ENCODE measurements at regions not wholly inside any gene's neighbourhood (a gene's known extent, or its start where the extent isn't known, plus 50 kb on each side); places are given as distances from the start of the nearest gene placed in this dataset.

DNA sequence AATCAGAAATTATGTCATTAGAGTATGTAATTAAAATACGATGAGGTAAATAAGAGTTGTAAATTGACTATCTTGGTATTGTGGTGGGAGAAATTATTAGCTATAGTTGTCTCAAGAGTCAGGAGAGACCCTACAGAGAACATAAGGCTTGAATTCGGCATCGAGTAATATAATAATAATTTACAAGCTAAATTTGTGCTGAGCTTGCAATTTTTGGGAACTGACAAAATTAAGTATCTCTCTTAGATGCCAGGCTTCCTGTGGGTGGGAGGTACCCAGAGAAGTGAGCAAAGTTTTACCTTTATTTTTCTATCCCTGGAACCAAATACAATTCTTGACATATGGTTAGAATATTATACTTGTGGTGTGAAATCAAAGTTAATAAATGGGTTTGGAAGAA, 1637.0 kb downstream of the EFNB2 start:
- TF ChIP-seq, protein P1, sequence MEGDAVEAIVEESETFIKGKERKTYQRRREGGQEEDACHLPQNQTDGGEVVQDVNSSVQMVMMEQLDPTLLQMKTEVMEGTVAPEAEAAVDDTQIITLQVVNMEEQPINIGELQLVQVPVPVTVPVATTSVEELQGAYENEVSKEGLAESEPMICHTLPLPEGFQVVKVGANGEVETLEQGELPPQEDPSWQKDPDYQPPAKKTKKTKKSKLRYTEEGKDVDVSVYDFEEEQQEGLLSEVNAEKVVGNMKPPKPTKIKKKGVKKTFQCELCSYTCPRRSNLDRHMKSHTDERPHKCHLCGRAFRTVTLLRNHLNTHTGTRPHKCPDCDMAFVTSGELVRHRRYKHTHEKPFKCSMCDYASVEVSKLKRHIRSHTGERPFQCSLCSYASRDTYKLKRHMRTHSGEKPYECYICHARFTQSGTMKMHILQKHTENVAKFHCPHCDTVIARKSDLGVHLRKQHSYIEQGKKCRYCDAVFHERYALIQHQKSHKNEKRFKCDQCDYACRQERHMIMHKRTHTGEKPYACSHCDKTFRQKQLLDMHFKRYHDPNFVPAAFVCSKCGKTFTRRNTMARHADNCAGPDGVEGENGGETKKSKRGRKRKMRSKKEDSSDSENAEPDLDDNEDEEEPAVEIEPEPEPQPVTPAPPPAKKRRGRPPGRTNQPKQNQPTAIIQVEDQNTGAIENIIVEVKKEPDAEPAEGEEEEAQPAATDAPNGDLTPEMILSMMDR (IDR thresholded peaks at IDR 0.05) = no peak
- TF ChIP-seq POLR2A (IDR thresholded peaks at IDR 0.05) = no peak
- no peak for TF ChIP-seq POLR2AphosphoS5 (IDR thresholded peaks at IDR 0.05)

All from breast epithelium (tissue), 3 donors.